B cell (primary cell): ENCODE measurements at regions not wholly inside any gene's neighbourhood (a gene's known extent, or its start where the extent isn't known, plus 50 kb on each side); places are given as distances from the start of the nearest gene placed in this dataset.

Experiments
- ATAC-seq: fragments of 200-7000 bp; cut with Tn5 transposase; one replicate; pipeline ENCODE4 v1.10.0; 2021; ENCODE audit warnings: low read depth, mild to moderate bottlenecking, moderate number of reproducible peaks, moderate library complexity
- CTCF ChIA-PET: fragments of 350-600 bp; sonication (Branson Sonifier 250); formaldehyde crosslinking; loops from one replicate; lab custom pipeline; 2021; ENCODE audit warnings: antibody characterized with exemption, inconsistent platforms; lab: Charles Lee
- POLR2A ChIA-PET: fragments of 350-600 bp; sonication (Branson Sonifier 250); formaldehyde crosslinking; loops from one replicate; lab custom pipeline; 2021; ENCODE audit warnings: antibody characterized with exemption; lab: Charles Lee
- DNase-seq: peaks from one replicate; pipeline ENCODE4 v3.0.0; 2013
- H2AFZ ChIP-seq: 2 replicates; pipeline ENCODE4 v1.6.1; 2012; ENCODE audit warnings: mild to moderate bottlenecking, low read depth, low read length; ENCODE audit not compliant: insufficient read depth, poor library complexity, severe bottlenecking
- H3K27ac ChIP-seq, 2 donors: 1 replicate in 1 of 2; 2 replicates in 1 of 2; pipeline ENCODE4 v1.5.1; 2012 to 2013; ENCODE audit warnings: low read length in 2 of 2, mild to moderate bottlenecking in 2 of 2, moderate library complexity in 1 of 2
- H3K27me3 ChIP-seq, 4 experiments: fragments of 200-600 bp in 1 of 4; sonication (generic) in 1 of 4; replicated peaks in 1 of 4; 1 replicate in 2 of 4; 2 replicates in 2 of 4; pipeline versions ENCODE4 v1.6.1 to v1.7.0; 2013 to 2016; ENCODE audit warnings: low read length in 3 of 4, mild to moderate bottlenecking in 2 of 4, mixed read lengths in 1 of 4, moderate library complexity in 1 of 4; ENCODE audit not compliant: insufficient read depth in 4 of 4, control insufficient read depth in 3 of 4; ENCODE audit errors: control extremely low read depth in 1 of 4
- H3K36me3 ChIP-seq, 2 experiments: replicated peaks in 1 of 2; 1 replicate in 1 of 2; 2 replicates in 1 of 2; pipeline versions ENCODE4 v1.6.1 to v1.7.1; 2013; ENCODE audit warnings: low read length in 1 of 2; ENCODE audit not compliant: insufficient read depth in 2 of 2, control insufficient read depth in 1 of 2; ENCODE audit errors: control extremely low read depth in 1 of 2, extremely low read depth in 1 of 2
- H3K4me1 ChIP-seq, 2 donors: fragments of 200-600 bp in 1 of 2; sonication (generic) in 1 of 2; 1 replicate in 1 of 2; 2 replicates in 1 of 2; pipeline versions ENCODE4 v1.5.1 to v1.6.1; 2013 to 2017; ENCODE audit warnings: low read length in 2 of 2; ENCODE audit not compliant: control insufficient read depth in 2 of 2, insufficient read depth in 2 of 2
- H3K4me2 ChIP-seq: replicated peaks from 2 replicates; pipeline ENCODE3; 2012; ENCODE audit warnings: mild to moderate bottlenecking, low read depth, low read length; ENCODE audit not compliant: poor library complexity, severe bottlenecking
- H3K4me3 ChIP-seq, 5 experiments: fragments of 200-600 bp in 1 of 5; sonication (generic) in 1 of 5; 1 replicate in 3 of 5; 2 replicates in 2 of 5; pipeline versions ENCODE4 v1.5.1 to v1.7.0; 2011 to 2016; ENCODE audit warnings: low read length in 4 of 5, mild to moderate bottlenecking in 4 of 5, low read depth in 2 of 5, control low read depth in 1 of 5, moderate library complexity in 1 of 5; ENCODE audit not compliant: insufficient read depth in 1 of 5; ENCODE audit errors: control extremely low read depth in 1 of 5, extremely low read depth in 1 of 5
- H3K79me2 ChIP-seq: fragments of 200-600 bp; sonication (generic); one replicate; pipeline ENCODE4 v1.6.0; 2016; ENCODE audit warnings: low read length; ENCODE audit not compliant: control insufficient read depth, insufficient read depth
- H3K9ac ChIP-seq: fragments of 200-600 bp; sonication (generic); 2 replicates; pipeline ENCODE4 v1.6.1; 2017; ENCODE audit warnings: mild to moderate bottlenecking, low read length, moderate library complexity
- H3K9me3 ChIP-seq, 3 donors: one replicate each; pipeline versions ENCODE4 v1.6.1 to v1.7.1; 2013; ENCODE audit warnings: low read length in 2 of 3; ENCODE audit not compliant: control insufficient read depth in 2 of 3, insufficient read depth in 1 of 3; ENCODE audit errors: control extremely low read depth in 1 of 3
- H4K20me1 ChIP-seq: 2 replicates; pipeline ENCODE4 v1.6.0; 2012; ENCODE audit warnings: mild to moderate bottlenecking, low read length; ENCODE audit not compliant: insufficient read depth, control insufficient read depth, poor library complexity, severe bottlenecking
- H3K27ac Mint-ChIP-seq: one replicate; pipeline ENCODE4 v1.8.0; 2021; ENCODE audit warnings: mixed read lengths
- H3K27me3 Mint-ChIP-seq: one replicate; pipeline ENCODE4 v1.8.0; 2021; ENCODE audit warnings: mixed read lengths
- H3K4me1 Mint-ChIP-seq: one replicate; pipeline ENCODE4 v1.8.0; 2021; ENCODE audit warnings: mixed read lengths
- H3K4me3 Mint-ChIP-seq: one replicate; pipeline ENCODE4 v1.8.0; 2021; ENCODE audit warnings: mixed read lengths
- H3K9me3 Mint-ChIP-seq: one replicate; pipeline ENCODE4 v1.8.0; 2022; ENCODE audit warnings: mixed read lengths; ENCODE audit not compliant: insufficient read depth
- EZH2 ChIP-seq: IDR thresholded peaks from 2 replicates; pipeline ENCODE4 v1.6.1; 2012; ENCODE audit warnings: borderline replicate concordance, low read depth, mild to moderate bottlenecking, moderate library complexity, low read length; ENCODE audit not compliant: insufficient read depth, poor library complexity, severe bottlenecking
- WGBS: methylation state at CpG from one replicate; pipeline ENCODE4 v1.1.5; 2013; ENCODE audit warnings: missing lambda C conversion rate; ENCODE audit not compliant: insufficient coverage; 5-methylcytosine and 5-hydroxymethylcytosine counted together
- intact Hi-C: fragments of 100-400 bp; cut with micrococcal nuclease; formaldehyde crosslinking; loops from one replicate; pipeline ENCODE4 v1.10.0; 2022
- TF ChIP-seq, protein P1 (sequence below): fragments of 200-600 bp; IDR thresholded peaks from one replicate; pipeline ENCODE4 v1.8.0; 2022; ENCODE audit warnings: antibody characterized with exemption, mild to moderate bottlenecking

DNA sequence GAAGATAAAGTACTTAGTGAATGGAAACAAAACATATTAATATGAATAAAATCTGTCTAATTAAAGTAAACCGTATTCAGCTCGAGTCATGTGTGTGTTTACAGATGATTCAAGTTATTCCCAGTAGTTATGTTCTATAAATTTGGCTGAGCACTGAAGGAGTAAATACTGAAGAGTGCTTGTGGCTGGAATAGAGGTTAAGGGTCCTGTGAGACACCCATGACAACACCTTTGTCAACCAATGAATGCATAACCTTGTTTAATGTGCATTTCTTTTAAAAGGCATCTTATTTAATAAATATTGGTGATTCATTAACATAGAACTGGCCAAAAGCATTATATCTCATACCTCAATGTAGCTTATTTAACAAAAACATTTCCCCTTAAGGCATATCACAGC lies 577.8 kb upstream of the SLITRK5 start:
- no peak for ATAC-seq
- H3K27ac Mint-ChIP-seq = no peak overlapping the region
- H3K79me2 ChIP-seq = no peaks in the 10 kb centered on the region
- intact Hi-C loops = no loop called here
- no peak for TF ChIP-seq EZH2
- TF ChIP-seq, protein P1, sequence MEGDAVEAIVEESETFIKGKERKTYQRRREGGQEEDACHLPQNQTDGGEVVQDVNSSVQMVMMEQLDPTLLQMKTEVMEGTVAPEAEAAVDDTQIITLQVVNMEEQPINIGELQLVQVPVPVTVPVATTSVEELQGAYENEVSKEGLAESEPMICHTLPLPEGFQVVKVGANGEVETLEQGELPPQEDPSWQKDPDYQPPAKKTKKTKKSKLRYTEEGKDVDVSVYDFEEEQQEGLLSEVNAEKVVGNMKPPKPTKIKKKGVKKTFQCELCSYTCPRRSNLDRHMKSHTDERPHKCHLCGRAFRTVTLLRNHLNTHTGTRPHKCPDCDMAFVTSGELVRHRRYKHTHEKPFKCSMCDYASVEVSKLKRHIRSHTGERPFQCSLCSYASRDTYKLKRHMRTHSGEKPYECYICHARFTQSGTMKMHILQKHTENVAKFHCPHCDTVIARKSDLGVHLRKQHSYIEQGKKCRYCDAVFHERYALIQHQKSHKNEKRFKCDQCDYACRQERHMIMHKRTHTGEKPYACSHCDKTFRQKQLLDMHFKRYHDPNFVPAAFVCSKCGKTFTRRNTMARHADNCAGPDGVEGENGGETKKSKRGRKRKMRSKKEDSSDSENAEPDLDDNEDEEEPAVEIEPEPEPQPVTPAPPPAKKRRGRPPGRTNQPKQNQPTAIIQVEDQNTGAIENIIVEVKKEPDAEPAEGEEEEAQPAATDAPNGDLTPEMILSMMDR = no peak
- no peak overlapping the region for H3K9ac ChIP-seq
- H3K4me1 Mint-ChIP-seq = no peaks in the 10 kb centered on the region
- no peak overlapping the region for H2AFZ ChIP-seq
- H3K4me2 ChIP-seq = no peak overlapping the region
- H3K36me3 ChIP-seq = no peaks in the 10 kb centered on the region
- DNase-seq = no peak
- H3K9me3 ChIP-seq = no peaks in the 10 kb centered on the region
- WGBS = no CpG with 5 or more reads among the region's 2 CpGs
- ChIA-PET CTCF (no interaction called here), POLR2A (no interaction called here)
- H3K4me3 ChIP-seq = no peak overlapping the region
- no peak overlapping the region for H3K27ac ChIP-seq
- no peaks in the 10 kb centered on the region for H3K4me1 ChIP-seq
- H4K20me1 ChIP-seq = no peaks in the 10 kb centered on the region
- no peak overlapping the region for H3K4me3 Mint-ChIP-seq
- H3K27me3 Mint-ChIP-seq = no peaks in the 10 kb centered on the region
- no peaks in the 10 kb centered on the region for H3K27me3 ChIP-seq
- H3K9me3 Mint-ChIP-seq = peaks cover 3% of the 10 kb centered on the region

DNA sequence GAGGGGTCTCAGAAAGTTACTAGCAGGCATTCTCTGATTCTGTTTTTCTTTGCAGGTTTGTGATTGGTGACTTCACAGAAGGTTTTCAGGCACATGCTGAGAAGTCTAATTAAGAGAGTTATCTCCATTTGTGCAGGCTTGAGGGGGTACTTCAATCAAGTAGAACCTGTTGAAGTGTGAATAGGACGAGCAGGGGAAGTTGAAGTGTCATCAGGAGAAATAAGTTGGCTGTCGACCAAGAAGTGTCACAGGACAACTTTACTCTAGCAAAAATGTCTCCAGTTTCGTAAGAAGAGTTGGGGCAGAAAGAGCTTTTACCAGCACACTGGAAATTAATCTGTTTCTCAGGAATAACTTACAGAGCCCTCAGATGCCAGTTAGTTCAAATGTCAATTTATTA lies 576.5 kb upstream of the SLITRK5 start:
- CTCF ChIA-PET = no interaction called here
- Histone ChIP-seq H3K36me3 (no peaks in the 10 kb centered on the region), H3K4me2 (no peak overlapping the region), H3K27ac (no peak overlapping the region), H2AFZ (no peak overlapping the region), H3K9me3 (no peaks in the 10 kb centered on the region), H3K4me3 (no peak overlapping the region), H4K20me1 (no peaks in the 10 kb centered on the region), H3K4me1 (no peaks in the 10 kb centered on the region), H3K27me3 (no peaks in the 10 kb centered on the region), H3K79me2 (no peaks in the 10 kb centered on the region), H3K9ac (no peak overlapping the region)
- ATAC-seq (no peak), DNase-seq (no peak)
- Mint-ChIP-seq H3K4me3 (no peak overlapping the region), H3K27me3 (no peaks in the 10 kb centered on the region), H3K27ac (no peak overlapping the region), H3K9me3 (peaks cover 3% of the 10 kb centered on the region), H3K4me1 (no peaks in the 10 kb centered on the region)
- WGBS = 40% methylated on average over 2 of the region's 3 CpGs
- POLR2A ChIA-PET = no interaction called here
- intact Hi-C loops = no loop called here
- no peak for TF ChIP-seq EZH2
- TF ChIP-seq, protein P1 = no peak
